Upper lobe of right lung (tissue), 1 donor: ENCODE measurements at regions not wholly inside any gene's neighbourhood (a gene's known extent, or its start where the extent isn't known, plus 50 kb on each side); places are given as distances from the start of the nearest gene placed in this dataset.

Experiments
- ATAC-seq: fragments of 200-7000 bp; cut with Tn5 transposase; one replicate; pipeline ENCODE4 v1.9.1; 2020; ENCODE audit warnings: mild to moderate bottlenecking, moderate library complexity
- DNase-seq: peaks from one replicate; pipeline ENCODE4 v3.0.0-alpha.2; 2020
- H3K27ac ChIP-seq: fragments of 200-600 bp; one replicate; pipeline ENCODE4 v1.8.0; 2022
- H3K27me3 ChIP-seq: fragments of 200-600 bp; one replicate; pipeline ENCODE4 v1.8.0; 2022; ENCODE audit warnings: mild to moderate bottlenecking
- H3K36me3 ChIP-seq: fragments of 200-600 bp; one replicate; pipeline ENCODE4 v1.8.0; 2022
- H3K4me1 ChIP-seq: fragments of 200-600 bp; one replicate; pipeline ENCODE4 v1.8.0; 2022
- H3K4me3 ChIP-seq: fragments of 200-600 bp; one replicate; pipeline ENCODE4 v1.8.0; 2022; ENCODE audit warnings: mild to moderate bottlenecking
- H3K9me3 ChIP-seq: fragments of 200-600 bp; one replicate; pipeline ENCODE4 v1.8.0; 2022
- CTCF ChIP-seq: fragments of 200-600 bp; IDR thresholded peaks from one replicate; pipeline ENCODE4 v1.8.0; 2022; ENCODE audit warnings: antibody characterized with exemption
- intact Hi-C: fragments of 100-400 bp; cut with DNase I; formaldehyde crosslinking; loops from one replicate; pipeline ENCODE4 v1.11.0; 2022
- donor health status: DM: no; HTN: yes; CAD: no; lungs with severe emphysema.

GRCh38 chr17:62187681-62188080 is 122.6 kb upstream of the MED13 start:
- DNase-seq: no peak
- no peak overlapping the region for H3K4me3 ChIP-seq
- no peaks in the 10 kb centered on the region for H3K4me1 ChIP-seq
- no peaks in the 10 kb centered on the region for H3K27me3 ChIP-seq
- no peak for TF ChIP-seq CTCF
- no peak for ATAC-seq
- H3K36me3 ChIP-seq: no peaks in the 10 kb centered on the region
- intact Hi-C loops: no loop called here
- H3K27ac ChIP-seq: no peak overlapping the region
- H3K9me3 ChIP-seq: no peaks in the 10 kb centered on the region

GRCh38 chr17:62186841-62187240 is 121.8 kb upstream of the MED13 start:
- ATAC-seq: no peak
- TF ChIP-seq CTCF: no peak
- H3K27ac ChIP-seq: no peak overlapping the region
- no peaks in the 10 kb centered on the region for H3K27me3 ChIP-seq
- H3K4me1 ChIP-seq: no peaks in the 10 kb centered on the region
- DNase-seq: no peak
- no peak overlapping the region for H3K4me3 ChIP-seq
- no peaks in the 10 kb centered on the region for H3K9me3 ChIP-seq
- intact Hi-C loops: no loop called here
- no peaks in the 10 kb centered on the region for H3K36me3 ChIP-seq

GRCh38 chr17:62180772-62181171 is 115.7 kb upstream of the MED13 start:
- Histone ChIP-seq H3K4me1 (no peaks in the 10 kb centered on the region), H3K36me3 (no peaks in the 10 kb centered on the region), H3K27me3 (no peaks in the 10 kb centered on the region), H3K4me3 (no peak overlapping the region), H3K9me3 (no peaks in the 10 kb centered on the region), H3K27ac (no peak overlapping the region)
- ATAC-seq: no peak
- no peak for TF ChIP-seq CTCF
- DNase-seq: no peak
- intact Hi-C loops: no loop called here

GRCh38 chr17:62179525-62180161 is 114.6 kb upstream of the MED13 start:
- Histone ChIP-seq H3K27me3 (no peaks in the 10 kb centered on the region), H3K27ac (no peak overlapping the region), H3K4me3 (no peak overlapping the region), H3K36me3 (no peaks in the 10 kb centered on the region), H3K9me3 (no peaks in the 10 kb centered on the region), H3K4me1 (no peaks in the 10 kb centered on the region)
- peak; percentile 62 for ATAC-seq
- TF ChIP-seq CTCF: no peak
- intact Hi-C loops: no loop called here
- no peak for DNase-seq

DNA sequence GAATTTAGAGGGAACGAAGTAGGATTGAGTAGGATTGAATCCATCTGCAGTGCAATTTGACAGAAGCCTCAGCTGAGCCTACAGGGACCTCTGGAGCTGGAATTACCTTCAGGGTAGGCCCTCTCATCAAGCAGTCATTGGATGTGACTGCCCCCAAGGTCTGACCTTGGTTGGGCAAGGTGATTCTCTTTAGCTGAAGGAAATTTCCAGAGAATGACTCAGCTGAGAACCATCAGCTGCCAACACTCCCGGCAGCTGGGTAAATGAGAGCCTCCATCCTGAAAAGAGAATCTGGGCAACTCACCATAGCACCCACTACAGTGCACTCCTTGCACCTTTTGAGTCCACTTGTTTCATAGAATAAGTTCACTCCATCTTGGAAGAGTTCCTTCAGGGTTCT is 113.5 kb upstream of the MED13 start:
- ATAC-seq (no peak), DNase-seq (no peak)
- Histone ChIP-seq H3K4me3 (no peak overlapping the region), H3K27ac (no peak overlapping the region), H3K36me3 (no peaks in the 10 kb centered on the region), H3K4me1 (no peaks in the 10 kb centered on the region), H3K27me3 (no peaks in the 10 kb centered on the region), H3K9me3 (no peaks in the 10 kb centered on the region)
- intact Hi-C loops: no loop called here
- TF ChIP-seq CTCF: no peak
